H1 (cell line): ENCODE measurements at regions not wholly inside any gene's neighbourhood (a gene's known extent, or its start where the extent isn't known, plus 50 kb on each side); places are given as distances from the start of the nearest gene placed in this dataset.

Experiments
- CHD7 ChIP-seq: fragments of 300-600 bp; sonication (generic); IDR thresholded peaks from 2 replicates; pipeline ENCODE4 v1.7.1; 2012; ENCODE audit warnings: low read length, moderate library complexity, mild to moderate bottlenecking, inconsistent platforms; ENCODE audit not compliant: insufficient replicate concordance
- E2F6 ChIP-seq: IDR thresholded peaks from 2 replicates; pipeline ENCODE4 v1.6.1; 2012; ENCODE audit warnings: inconsistent platforms
- EGR1 ChIP-seq: IDR thresholded peaks from 2 replicates; pipeline ENCODE4 v1.6.1; 2011; ENCODE audit warnings: low read depth, low read length, borderline replicate concordance
- EZH2 ChIP-seq: fragments of 200-600 bp; sonication (generic); IDR thresholded peaks from 2 replicates; pipeline ENCODE4 v1.7.1; 2012; ENCODE audit warnings: low read depth, mild to moderate bottlenecking, moderate library complexity, low read length, inconsistent platforms; ENCODE audit not compliant: severe bottlenecking
- RBBP5 ChIP-seq: IDR thresholded peaks from 2 replicates; pipeline ENCODE4 v1.7.1; 2012; ENCODE audit warnings: low read depth, mild to moderate bottlenecking, inconsistent platforms, low read length, moderate library complexity, borderline replicate concordance
- RNF2 ChIP-seq: fragments of 200-900, 300-1000 bp; sonication (generic); IDR thresholded peaks from 2 replicates; pipeline ENCODE4 v1.7.1; 2016; ENCODE audit warnings: borderline replicate concordance, low read depth, mild to moderate bottlenecking, antibody characterized with exemption, low read length; ENCODE audit not compliant: poor library complexity, severe bottlenecking; ENCODE audit errors: missing control alignments
- SAP30 ChIP-seq: fragments of 300-600 bp; sonication (generic); IDR thresholded peaks from 2 replicates; pipeline ENCODE4 v1.7.1; 2012; ENCODE audit warnings: low read length, moderate library complexity, mild to moderate bottlenecking, inconsistent platforms; ENCODE audit not compliant: insufficient read depth, insufficient replicate concordance
- TCF12 ChIP-seq: IDR thresholded peaks from 2 replicates; pipeline ENCODE4 v1.6.1; 2011; ENCODE audit warnings: low read depth, mild to moderate bottlenecking, low read length

- TF ChIP-seq CHD7: no peak
- no peak for TF ChIP-seq RNF2
- no peak for TF ChIP-seq TCF12
- TF ChIP-seq E2F6: no peak
- TF ChIP-seq EGR1: no peak
- TF ChIP-seq SAP30: no peak
- no peak for TF ChIP-seq EZH2
- no peak for TF ChIP-seq RBBP5
These were observed 63.4 kb upstream of the CSRP2 start (continued) for GRCh38 chr12:76942267-76942666.
